ENCODE measurements at regions not wholly inside any gene's neighbourhood (a gene's known extent, or its start where the extent isn't known, plus 50 kb on each side); places are given as distances from the start of the nearest gene placed in this dataset.

DNA sequence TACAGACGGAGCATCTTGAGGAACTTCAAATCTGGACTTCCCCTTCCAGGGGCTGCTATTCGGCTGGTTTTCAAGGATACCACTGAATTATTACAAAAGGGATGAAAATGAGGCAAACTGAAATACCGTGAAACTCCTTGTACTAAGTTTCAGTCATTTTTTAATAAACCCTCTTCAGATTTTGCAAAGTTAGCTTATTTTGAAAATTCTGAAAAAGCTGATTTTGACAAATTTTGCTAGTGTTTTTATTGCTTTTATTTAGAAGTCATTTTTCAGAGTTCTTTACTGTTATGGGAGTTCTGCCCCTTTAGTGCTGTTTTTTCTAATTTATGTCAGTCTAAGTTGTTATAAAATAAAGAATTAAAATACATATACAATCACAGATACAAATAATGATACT, 390.4 kb upstream of the VRK2 start:
- TF ChIP-seq EZH2 (IDR thresholded peaks at IDR 0.05; ENCODE audit: insufficient read depth, poor library complexity, severe bottlenecking) = no peak
- no peak for TF ChIP-seq EZH2phosphoT487 (IDR thresholded peaks at IDR 0.05; ENCODE audit: insufficient read depth, low read depth)

Measured in GM23248 (cell line).